HEK293 (cell line): ENCODE measurements at regions not wholly inside any gene's neighbourhood (a gene's known extent, or its start where the extent isn't known, plus 50 kb on each side); places are given as distances from the start of the nearest gene placed in this dataset.

Experiments used
- CTCF ChIA-PET: fragments of 350-600 bp; formaldehyde crosslinking; extraction: SDS; loops from one replicate; lab custom pipeline; 2021; ENCODE audit warnings: antibody characterized with exemption; lab: Yijun Ruan, JAX
- POLR2A ChIA-PET: fragments of 300-600 bp; formaldehyde crosslinking; extraction: SDS; loops from one replicate; lab custom pipeline; 2020; ENCODE audit warnings: antibody characterized with exemption, inconsistent platforms; lab: Yijun Ruan, JAX
- H3K27ac ChIP-seq: fragments of 200-500 bp; sonication (Bioruptor generic); 2 replicates; pipeline ENCODE4 v1.5.1; 2014; ENCODE audit warnings: low read depth, low read length, control low read depth, inconsistent platforms; ENCODE audit errors: extremely low read depth
- H3K36me3 ChIP-seq, 2 experiments: fragments of 200-500 bp in 1 of 2; sonication (Bioruptor generic) in 1 of 2; 1 replicate in 1 of 2; 2 replicates in 1 of 2; pipeline ENCODE4 v1.5.1; 2014 to 2017; ENCODE audit warnings: inconsistent platforms in 2 of 2, low read length in 2 of 2; ENCODE audit not compliant: control insufficient read depth in 2 of 2, insufficient read depth in 1 of 2
- H3K4me1 ChIP-seq: fragments of 200-500 bp; sonication (Bioruptor generic); 2 replicates; pipeline ENCODE4 v1.5.1; 2014; ENCODE audit warnings: mild to moderate bottlenecking, low read length, inconsistent platforms; ENCODE audit not compliant: control insufficient read depth, insufficient read depth
- H3K4me3 ChIP-seq: 2 replicates; pipeline ENCODE4 v1.5.1; 2011; ENCODE audit warnings: low read depth, mild to moderate bottlenecking, control low read depth, low read length, moderate library complexity
- H3K9me3 ChIP-seq: fragments of 200-500 bp; sonication (Bioruptor generic); 2 replicates; pipeline ENCODE4 v1.5.1; 2014; ENCODE audit warnings: low read depth, low read length, inconsistent platforms; ENCODE audit not compliant: control insufficient read depth, insufficient read depth
- GLI2 ChIP-seq: fragments of 450-650 bp; formaldehyde crosslinking; IDR thresholded peaks from 2 replicates; pipeline ENCODE4; 2017; ENCODE audit warnings: missing biosample characterization, missing genetic modification characterization, low read depth, borderline replicate concordance
- HOXD13 ChIP-seq: sonication (generic); formaldehyde crosslinking; IDR thresholded peaks from 2 replicates; pipeline ENCODE4 v1.8.0; 2022; ENCODE audit warnings: missing genetic modification reagents, borderline replicate concordance
- KLF16 ChIP-seq: fragments of 450-650 bp; formaldehyde crosslinking; IDR thresholded peaks from 2 replicates; pipeline ENCODE4 v1.5.1; 2017; ENCODE audit warnings: missing biosample characterization, missing genetic modification characterization
- MYNN ChIP-seq: fragments of 450-650 bp; formaldehyde crosslinking; IDR thresholded peaks from 2 replicates; pipeline ENCODE4 v1.5.1; 2016; ENCODE audit warnings: missing biosample characterization, missing genetic modification characterization, borderline replicate concordance
- REST ChIP-seq: fragments of 450-650 bp; formaldehyde crosslinking; IDR thresholded peaks from 2 replicates; pipeline ENCODE4 v1.5.1; 2016; ENCODE audit warnings: missing biosample characterization, missing genetic modification characterization
- YY1 ChIP-seq: fragments of 450-650 bp; formaldehyde crosslinking; IDR thresholded peaks from 2 replicates; pipeline ENCODE4 v1.5.1; 2018; ENCODE audit warnings: missing biosample characterization, missing genetic modification characterization
- ZFP41 ChIP-seq: fragments of 450-650 bp; formaldehyde crosslinking; IDR thresholded peaks from 2 replicates; pipeline ENCODE4 v1.5.1; 2016; ENCODE audit warnings: missing biosample characterization, missing genetic modification characterization, borderline replicate concordance
- ZFP69B ChIP-seq: fragments of 450-650 bp; formaldehyde crosslinking; IDR thresholded peaks from 2 replicates; pipeline ENCODE4 v1.5.1; 2016; ENCODE audit warnings: missing biosample characterization, missing genetic modification characterization
- ZNF169 ChIP-seq: fragments of 450-650 bp; formaldehyde crosslinking; IDR thresholded peaks from 2 replicates; pipeline ENCODE4 v1.5.1; 2016; ENCODE audit warnings: missing biosample characterization, missing genetic modification characterization
- ZNF174 ChIP-seq: fragments of 450-650 bp; formaldehyde crosslinking; IDR thresholded peaks from 2 replicates; pipeline ENCODE4 v1.5.0; 2017; ENCODE audit warnings: missing biosample characterization, mild to moderate bottlenecking, missing genetic modification characterization
- ZNF202 ChIP-seq: fragments of 450-650 bp; formaldehyde crosslinking; IDR thresholded peaks from 2 replicates; pipeline ENCODE4 v1.5.1; 2016; ENCODE audit warnings: missing biosample characterization, missing genetic modification characterization, borderline replicate concordance
- ZNF404 ChIP-seq: fragments of 450-650 bp; formaldehyde crosslinking; IDR thresholded peaks from 2 replicates; pipeline ENCODE4 v1.5.1; 2017; ENCODE audit warnings: missing biosample characterization, missing genetic modification characterization
- ZNF416 ChIP-seq: fragments of 450-650 bp; formaldehyde crosslinking; IDR thresholded peaks from 2 replicates; pipeline ENCODE4 v1.5.1; 2016; ENCODE audit warnings: missing biosample characterization, missing genetic modification characterization
- ZNF501 ChIP-seq: fragments of 450-650 bp; formaldehyde crosslinking; IDR thresholded peaks from 2 replicates; pipeline ENCODE4 v1.5.1; 2016; ENCODE audit warnings: missing biosample characterization, missing genetic modification characterization
- ZNF529 ChIP-seq: fragments of 450-650 bp; formaldehyde crosslinking; IDR thresholded peaks from 2 replicates; pipeline ENCODE4 v1.5.1; 2017; ENCODE audit warnings: missing genetic modification characterization, missing biosample characterization; ENCODE audit not compliant: insufficient replicate concordance
- ZNF658 ChIP-seq: fragments of 450-650 bp; formaldehyde crosslinking; IDR thresholded peaks from 2 replicates; pipeline ENCODE4; 2016; ENCODE audit warnings: missing biosample characterization, missing genetic modification characterization
- ZNF664 ChIP-seq: fragments of 450-650 bp; formaldehyde crosslinking; IDR thresholded peaks from 2 replicates; pipeline ENCODE4 v1.5.1; 2016; ENCODE audit warnings: missing biosample characterization, missing genetic modification characterization
- ZNF670 ChIP-seq: fragments of 450-650 bp; formaldehyde crosslinking; IDR thresholded peaks from 2 replicates; pipeline ENCODE4 v1.5.1; 2016; ENCODE audit warnings: missing biosample characterization, missing genetic modification characterization, low read depth
- ZNF830 ChIP-seq: fragments of 450-650 bp; IDR thresholded peaks from 2 replicates; pipeline ENCODE4 v1.5.0; 2018; ENCODE audit warnings: missing biosample characterization, missing genetic modification characterization, low read depth, mild to moderate bottlenecking, moderate library complexity
- ZSCAN23 ChIP-seq: fragments of 450-650 bp; formaldehyde crosslinking; IDR thresholded peaks from 2 replicates; pipeline ENCODE4 v1.5.1; 2016; ENCODE audit warnings: missing biosample characterization, missing genetic modification characterization
- TF ChIP-seq, protein P1 (sequence below): fragments of 450-650 bp; formaldehyde crosslinking; IDR thresholded peaks from 2 replicates; pipeline ENCODE4 v1.5.1; 2016; ENCODE audit warnings: missing biosample characterization, missing genetic modification characterization
- TF ChIP-seq, protein P2 (sequence below): fragments of 450-650 bp; formaldehyde crosslinking; IDR thresholded peaks from 2 replicates; pipeline ENCODE4 v1.5.1; 2016; ENCODE audit warnings: missing biosample characterization, missing genetic modification characterization

DNA sequence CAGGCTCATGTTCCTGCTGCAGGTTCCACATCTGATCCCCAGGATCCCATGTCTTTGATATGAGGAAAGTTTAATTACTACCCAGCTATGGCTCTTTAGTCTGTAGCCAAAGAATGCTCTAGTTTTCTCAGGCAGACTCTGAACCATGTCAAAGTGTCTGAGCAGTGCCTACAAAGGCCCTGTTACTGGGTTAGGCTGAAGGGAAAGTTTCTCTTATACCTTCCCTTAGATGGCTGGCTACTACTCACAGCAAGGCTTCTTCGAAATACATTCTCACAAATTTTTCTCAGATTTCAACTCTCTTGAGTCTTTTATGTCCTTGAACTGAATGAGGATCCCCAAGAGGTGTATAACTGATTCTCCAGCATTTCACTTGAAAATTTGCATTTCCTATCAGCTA lies 102.4 kb downstream of the NR1D2 start:
- no peaks in the 10 kb centered on the region for H3K36me3 ChIP-seq
- no peak for TF ChIP-seq ZFP41
- TF ChIP-seq ZNF416: no peak
- TF ChIP-seq, protein P1, sequence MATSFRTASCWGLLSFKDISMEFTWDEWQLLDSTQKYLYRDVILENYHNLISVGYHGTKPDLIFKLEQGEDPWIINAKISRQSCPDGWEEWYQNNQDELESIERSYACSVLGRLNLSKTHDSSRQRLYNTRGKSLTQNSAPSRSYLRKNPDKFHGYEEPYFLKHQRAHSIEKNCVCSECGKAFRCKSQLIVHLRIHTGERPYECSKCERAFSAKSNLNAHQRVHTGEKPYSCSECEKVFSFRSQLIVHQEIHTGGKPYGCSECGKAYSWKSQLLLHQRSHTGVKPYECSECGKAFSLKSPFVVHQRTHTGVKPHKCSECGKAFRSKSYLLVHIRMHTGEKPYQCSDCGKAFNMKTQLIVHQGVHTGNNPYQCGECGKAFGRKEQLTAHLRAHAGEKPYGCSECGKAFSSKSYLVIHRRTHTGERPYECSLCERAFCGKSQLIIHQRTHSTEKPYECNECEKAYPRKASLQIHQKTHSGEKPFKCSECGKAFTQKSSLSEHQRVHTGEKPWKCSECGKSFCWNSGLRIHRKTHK (tag by site-specific recombination): no peak
- no peak for TF ChIP-seq ZNF529 (tag by site-specific recombination)
- TF ChIP-seq KLF16 (tag by site-specific recombination): no peak
- TF ChIP-seq ZNF404 (tag by site-specific recombination): no peak
- no peak for TF ChIP-seq ZNF658 (tag by site-specific recombination)
- no peak for TF ChIP-seq ZFP69B (tag by site-specific recombination)
- TF ChIP-seq, all 188 proteins: peak for 0
- ChIA-PET CTCF (interaction anchor here (0.5 to 1.4 kb wide), 2 partner anchors 48 to 1442 kb away, joined by 3 to 6 read pairs; no protein-coding TSS in a partner anchor), POLR2A (no interaction called here)
- H3K4me3 ChIP-seq: no peak overlapping the region
- H3K27ac ChIP-seq: no peak overlapping the region
- H3K4me1 ChIP-seq: peaks cover 3% of the 10 kb centered on the region; the same call in 1 of the 2 replicates
- H3K9me3 ChIP-seq: no peaks in the 10 kb centered on the region

DNA sequence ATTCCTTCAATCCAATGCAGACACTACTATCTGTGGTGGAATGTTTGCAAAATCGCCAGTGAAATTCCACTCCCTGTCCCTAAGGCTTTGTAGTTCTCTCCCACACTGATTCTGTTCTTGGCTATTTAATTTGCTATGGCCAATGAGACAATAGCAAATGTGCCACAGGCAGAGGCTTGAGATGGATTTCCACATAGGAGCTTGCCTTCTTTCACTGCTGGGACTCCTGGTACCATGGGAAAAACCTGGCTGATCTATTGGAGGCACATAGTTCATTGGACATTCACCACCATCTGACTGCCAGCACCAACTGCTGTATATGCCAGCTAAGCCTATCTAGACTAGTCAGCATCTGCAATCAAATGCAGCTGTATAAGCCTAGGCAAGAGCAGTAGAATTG lies 103.8 kb downstream of the NR1D2 start:
- Histone ChIP-seq H3K27ac (no peak overlapping the region), H3K36me3 (no peaks in the 10 kb centered on the region)
- POLR2A ChIA-PET: no interaction called here
- TF ChIP-seq HOXD13: no peak
- TF ChIP-seq, protein P2, sequence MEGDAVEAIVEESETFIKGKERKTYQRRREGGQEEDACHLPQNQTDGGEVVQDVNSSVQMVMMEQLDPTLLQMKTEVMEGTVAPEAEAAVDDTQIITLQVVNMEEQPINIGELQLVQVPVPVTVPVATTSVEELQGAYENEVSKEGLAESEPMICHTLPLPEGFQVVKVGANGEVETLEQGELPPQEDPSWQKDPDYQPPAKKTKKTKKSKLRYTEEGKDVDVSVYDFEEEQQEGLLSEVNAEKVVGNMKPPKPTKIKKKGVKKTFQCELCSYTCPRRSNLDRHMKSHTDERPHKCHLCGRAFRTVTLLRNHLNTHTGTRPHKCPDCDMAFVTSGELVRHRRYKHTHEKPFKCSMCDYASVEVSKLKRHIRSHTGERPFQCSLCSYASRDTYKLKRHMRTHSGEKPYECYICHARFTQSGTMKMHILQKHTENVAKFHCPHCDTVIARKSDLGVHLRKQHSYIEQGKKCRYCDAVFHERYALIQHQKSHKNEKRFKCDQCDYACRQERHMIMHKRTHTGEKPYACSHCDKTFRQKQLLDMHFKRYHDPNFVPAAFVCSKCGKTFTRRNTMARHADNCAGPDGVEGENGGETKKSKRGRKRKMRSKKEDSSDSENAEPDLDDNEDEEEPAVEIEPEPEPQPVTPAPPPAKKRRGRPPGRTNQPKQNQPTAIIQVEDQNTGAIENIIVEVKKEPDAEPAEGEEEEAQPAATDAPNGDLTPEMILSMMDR (tag by site-specific recombination): no peak
- TF ChIP-seq, all 188 proteins: peak for 0
- CTCF ChIA-PET: interaction anchor here (1.4 kb wide), 1 partner anchor 50 kb away, joined by 6 read pairs; no protein-coding TSS in a partner anchor
- no peaks in the 10 kb centered on the region for H3K9me3 ChIP-seq
- H3K4me3 ChIP-seq: no peak overlapping the region
- peaks cover 3% of the 10 kb centered on the region; the same call in 1 of the 2 replicates for H3K4me1 ChIP-seq

DNA sequence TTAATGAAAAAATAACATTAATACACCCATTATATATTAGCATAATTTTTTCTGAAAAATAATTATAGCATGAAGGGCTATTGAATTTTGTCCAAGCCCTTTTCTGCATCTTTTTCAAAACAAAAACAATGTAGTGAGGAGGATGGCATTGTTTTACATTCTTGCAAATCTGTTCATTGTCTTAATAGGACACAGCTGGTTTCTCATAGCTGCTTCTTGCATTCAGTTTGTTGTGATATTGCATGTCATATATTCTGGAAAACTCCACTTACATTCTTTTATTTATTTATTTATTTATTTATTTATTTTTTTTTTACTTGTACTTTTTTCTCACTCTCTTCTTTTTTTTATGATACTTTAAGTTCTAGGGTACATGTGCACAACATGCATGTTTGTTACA lies 107.4 kb downstream of the NR1D2 start:
- H3K4me3 ChIP-seq: no peak overlapping the region
- ChIA-PET CTCF (no interaction called here), POLR2A (no interaction called here)
- no peak for TF ChIP-seq ZNF664 (tag by site-specific recombination)
- H3K27ac ChIP-seq: no peak overlapping the region
- no peaks in the 10 kb centered on the region for H3K9me3 ChIP-seq
- no peaks in the 10 kb centered on the region for H3K4me1 ChIP-seq
- H3K36me3 ChIP-seq: no peaks in the 10 kb centered on the region

DNA sequence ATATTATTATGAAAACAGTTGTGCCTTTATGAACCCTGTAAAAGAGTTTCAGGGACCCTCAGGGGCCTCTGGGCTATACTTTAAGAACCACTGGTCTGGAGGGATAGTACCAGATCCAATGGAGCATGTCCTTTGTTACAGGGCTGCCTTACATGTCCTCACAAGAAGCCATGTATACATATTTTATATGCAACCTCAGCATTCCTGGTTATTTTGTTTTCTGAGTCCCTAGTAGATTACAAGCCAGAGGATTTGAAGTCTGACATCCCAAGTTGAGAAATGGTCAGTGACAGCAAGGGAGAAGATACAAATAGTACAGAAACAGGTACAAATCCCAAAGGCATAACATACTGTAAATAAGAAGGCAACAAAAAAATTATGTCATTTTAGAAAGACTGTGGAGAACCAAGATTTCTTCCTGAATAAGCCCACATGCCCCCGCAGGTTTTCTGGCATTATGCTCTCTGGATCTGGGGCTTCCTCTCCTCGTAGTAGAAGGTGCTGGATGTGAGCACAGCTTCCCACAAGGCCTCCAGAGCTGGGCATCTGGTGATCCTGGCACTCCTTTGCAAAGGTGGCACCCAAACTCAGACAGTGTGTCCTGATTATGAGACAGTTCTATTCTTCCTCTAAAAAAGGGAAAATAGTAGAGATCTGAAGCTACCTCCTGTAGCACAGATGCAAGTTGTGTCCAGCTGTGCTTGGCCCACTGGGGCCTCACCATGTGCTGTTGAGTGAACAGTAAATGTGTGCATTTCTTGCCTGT lies 114.0 kb downstream of the NR1D2 start:
- ChIA-PET CTCF (interaction anchor here (1.6 kb wide), 1 partner anchor 178 kb away, joined by 4 read pairs; no protein-coding TSS in a partner anchor), POLR2A (no interaction called here)
- Histone ChIP-seq H3K36me3 (no peaks in the 10 kb centered on the region), H3K4me3 (no peak overlapping the region), H3K9me3 (no peaks in the 10 kb centered on the region), H3K4me1 (no peaks in the 10 kb centered on the region), H3K27ac (no peak overlapping the region)
- TF ChIP-seq YY1 (tag by site-specific recombination) (no peak), ZSCAN23 (tag by site-specific recombination) (no peak), ZNF501 (tag by site-specific recombination) (no peak), ZNF830 (no peak), ZNF670 (no peak), GLI2 (tag by site-specific recombination) (no peak), ZNF174 (tag by site-specific recombination) (no peak), ZNF169 (tag by site-specific recombination) (no peak), REST (no peak), ZNF202 (tag by site-specific recombination) (no peak), MYNN (tag by site-specific recombination) (no peak)
